ENCODE measurements at regions not wholly inside any gene's neighbourhood (a gene's known extent, or its start where the extent isn't known, plus 50 kb on each side); places are given as distances from the start of the nearest gene placed in this dataset.

DNA sequence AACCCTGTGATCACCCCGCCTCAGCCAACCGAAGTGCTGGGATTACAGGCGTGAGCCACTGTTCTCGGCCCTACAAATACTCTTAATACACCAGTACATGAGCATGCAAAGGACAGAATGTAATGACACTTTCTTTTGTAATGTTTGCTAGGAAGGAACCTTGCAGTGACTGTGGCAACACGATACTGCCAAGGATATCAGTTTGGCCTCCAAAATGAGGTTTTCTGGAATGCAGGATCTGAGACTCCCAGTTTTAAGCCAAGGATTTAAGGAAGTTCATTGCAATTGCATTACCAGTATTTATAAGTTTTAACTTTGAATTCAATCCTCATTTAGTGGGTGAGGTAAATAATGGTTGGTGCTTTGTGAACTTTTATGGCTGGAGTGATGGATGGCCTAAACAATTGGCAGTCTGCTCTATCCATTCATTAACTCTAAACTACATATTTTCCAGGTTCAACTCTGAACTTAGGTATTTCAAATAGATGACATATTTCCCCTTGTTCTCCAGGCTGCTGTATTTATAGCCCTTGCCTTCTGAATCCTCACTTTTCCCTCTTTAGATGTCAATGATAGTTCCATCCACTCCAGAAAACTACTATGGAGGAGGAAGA is 330.3 kb downstream of the C11orf87 start:
- DNase-seq, result no peak

DNA sequence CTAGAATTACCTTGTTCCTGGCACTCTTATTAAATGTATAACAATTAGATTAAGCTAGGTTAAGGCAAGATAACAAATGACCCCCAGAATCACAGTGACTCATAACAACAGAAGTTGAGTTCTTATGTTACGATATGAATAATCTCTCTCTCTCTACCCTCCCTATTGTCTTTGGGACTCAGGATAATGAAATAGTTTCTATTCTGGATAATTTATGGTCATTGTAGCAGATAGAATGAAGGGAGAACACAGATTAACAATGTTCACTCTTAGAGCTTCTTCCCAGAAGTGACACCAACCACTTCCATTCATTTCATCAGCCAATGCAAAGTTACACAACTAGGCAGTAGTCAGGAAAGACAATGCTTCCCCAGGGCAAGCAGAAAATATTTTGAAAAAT is 334.5 kb downstream of the C11orf87 start:
- DNase-seq, result no peak

DNA sequence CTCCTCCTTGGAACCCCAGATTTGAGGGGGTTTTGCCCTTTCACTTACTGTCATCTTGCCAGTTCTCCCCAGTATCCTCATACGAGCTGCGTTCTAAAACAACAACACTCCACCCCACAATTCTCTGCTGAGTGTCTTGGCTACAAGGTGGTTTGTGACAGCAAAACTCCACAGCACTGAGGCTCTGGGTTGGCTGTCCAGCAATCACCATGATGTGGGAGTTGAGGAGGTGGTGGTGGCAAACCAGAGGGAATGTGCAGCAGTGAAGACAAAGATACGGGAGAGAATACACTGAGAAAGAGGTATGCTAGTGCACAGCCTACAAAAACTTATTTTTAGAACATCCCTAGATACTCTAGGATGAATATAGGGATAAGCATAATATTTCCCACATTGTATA is 335.0 kb downstream of the C11orf87 start:
- DNase-seq, result no peak

DNA sequence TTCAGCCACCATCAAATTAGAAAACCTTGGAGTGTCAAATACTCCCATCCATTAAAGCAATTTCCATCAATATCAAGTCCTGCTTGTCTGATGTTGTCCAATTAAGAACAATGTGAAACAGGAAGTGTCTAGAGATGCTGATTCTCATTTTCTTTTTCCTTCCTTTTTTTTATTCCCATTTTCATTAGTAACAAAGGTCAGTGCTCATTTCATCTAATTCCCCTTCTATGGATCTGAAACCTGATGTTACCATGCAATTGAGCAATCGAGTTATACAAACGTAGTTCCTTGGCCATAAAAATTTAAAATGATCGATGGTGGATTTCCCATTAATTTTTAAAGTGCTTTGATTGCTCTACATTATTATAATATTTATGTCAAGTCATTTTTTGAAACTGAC is 330.6 kb upstream of the ZC3H12C start:
- no peak for DNase-seq

DNA sequence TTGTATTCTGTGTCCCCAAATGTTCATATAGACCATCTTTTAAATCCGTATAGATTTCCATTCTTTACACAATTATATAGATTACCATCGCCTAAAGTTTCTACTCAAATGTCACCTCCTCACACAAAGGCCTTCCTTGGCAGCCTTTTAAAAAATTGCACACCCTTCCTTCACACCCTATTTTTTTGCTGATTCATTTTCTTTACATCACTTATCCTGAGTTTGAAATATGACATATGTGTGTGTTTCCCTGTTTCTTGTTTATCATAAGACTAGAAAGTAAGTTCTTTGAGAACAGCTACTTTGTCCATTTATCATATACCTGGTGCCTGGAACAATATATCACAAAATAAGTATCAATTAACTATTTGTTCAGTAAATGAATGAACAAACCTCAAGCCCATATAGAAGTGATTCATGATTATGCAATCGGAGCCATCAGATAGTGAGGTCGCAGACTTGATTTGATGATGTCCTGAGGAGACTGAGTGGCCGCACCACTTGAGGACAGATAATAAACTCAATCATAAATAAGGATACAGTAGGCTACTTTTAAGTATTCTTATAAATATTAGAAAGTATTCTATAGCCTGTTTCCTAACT is 327.4 kb upstream of the ZC3H12C start:
- DNase-seq, result no peak

DNA sequence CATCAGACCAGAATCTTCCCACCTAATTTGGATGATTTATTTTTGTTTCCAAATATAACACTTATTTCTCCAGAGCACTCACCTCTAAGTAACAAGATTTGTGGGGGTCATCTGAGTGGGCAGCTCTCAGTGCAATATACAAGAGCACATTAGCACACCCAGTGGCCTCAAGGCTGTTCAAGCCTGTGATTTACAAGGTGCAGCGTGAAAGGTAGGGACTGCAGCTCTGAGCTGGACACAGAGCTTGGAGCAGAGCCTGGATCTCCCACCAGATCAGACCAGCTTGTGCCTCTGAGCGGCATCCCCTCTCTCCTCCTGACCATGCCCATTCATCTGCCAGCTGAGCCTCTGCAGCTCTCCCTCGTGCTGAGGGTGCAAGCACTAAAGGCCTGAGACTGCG is 323.3 kb upstream of the ZC3H12C start:
- DNase-seq, result no peak

DNA sequence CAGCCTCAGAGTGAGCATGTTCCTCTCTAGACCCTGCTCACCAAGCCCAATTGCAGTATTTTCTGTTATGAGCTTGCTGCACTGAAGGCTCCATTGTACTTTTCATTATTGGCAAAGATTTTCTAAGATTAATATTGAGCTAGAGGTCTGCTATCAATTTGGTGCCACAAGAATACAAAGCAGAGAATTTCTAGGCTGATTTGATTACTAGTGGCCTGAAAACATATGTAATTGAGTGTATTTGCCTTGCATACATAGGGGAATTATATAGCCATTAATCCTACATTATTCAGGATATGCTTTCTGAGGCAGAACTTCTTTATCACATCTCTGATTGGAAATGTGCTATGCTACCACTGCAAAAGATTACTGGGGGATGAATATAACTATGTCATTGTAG is 322.9 kb upstream of the ZC3H12C start:
- DNase-seq, result no peak

DNA sequence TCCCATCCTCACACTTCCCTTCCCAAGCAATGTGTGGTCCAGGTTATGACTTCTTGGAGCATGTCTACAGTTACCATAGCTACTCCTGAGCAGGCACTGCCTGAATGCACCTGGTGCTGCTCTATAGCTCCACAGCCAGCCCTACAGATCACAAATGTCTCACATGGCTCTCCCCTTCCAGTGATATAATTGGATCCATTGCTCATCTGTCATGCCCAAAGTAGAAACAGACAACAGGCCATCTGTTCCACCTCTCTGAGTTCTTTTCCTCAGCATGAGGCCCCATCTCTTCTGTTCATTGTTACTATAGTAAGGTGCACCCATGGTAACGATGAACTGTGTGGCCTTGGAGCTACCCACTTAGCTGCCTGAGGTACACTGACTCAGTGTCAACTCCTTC is 320.3 kb upstream of the ZC3H12C start:
- DNase-seq, result peak; percentile 85

DNA sequence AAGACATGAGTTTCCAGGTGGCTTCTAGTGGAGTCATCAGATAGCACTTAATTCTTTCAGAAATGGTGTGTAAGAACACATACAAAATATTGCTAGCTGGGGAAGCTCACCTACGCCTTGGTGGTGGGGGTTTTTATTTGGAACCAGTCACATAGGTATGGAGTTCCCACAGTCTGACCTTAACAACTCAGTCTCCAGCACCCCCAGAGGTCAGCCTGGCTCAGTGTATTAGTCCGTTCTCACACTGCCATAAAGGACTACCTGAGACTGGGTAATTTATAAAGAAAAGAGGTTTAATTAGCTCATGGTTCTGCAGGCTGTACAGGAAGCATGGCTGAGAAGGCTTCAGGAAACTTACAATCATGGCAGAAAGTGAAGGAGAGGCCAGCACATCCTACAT is 317.5 kb upstream of the ZC3H12C start:
- no peak for DNase-seq

DNA sequence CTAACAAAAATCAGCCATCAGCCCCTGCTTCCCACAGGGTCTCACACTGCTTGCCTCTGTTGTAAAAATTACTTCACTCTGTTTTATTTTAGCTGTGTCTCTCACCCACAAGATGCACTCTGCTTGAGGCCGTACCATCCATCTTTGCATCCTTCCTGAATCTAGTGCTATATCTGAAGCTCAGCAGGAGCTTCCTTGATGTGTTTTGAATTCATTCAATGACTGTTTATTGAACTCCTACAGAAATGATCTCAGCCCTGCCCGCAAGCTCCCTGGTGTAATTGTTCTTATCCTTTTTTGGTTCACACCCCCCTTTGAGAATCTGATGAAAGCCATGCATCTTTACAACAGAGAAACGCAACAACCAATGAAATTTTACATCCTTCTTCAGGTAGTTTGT is 310.2 kb upstream of the ZC3H12C start:
- no peak for DNase-seq

DNA sequence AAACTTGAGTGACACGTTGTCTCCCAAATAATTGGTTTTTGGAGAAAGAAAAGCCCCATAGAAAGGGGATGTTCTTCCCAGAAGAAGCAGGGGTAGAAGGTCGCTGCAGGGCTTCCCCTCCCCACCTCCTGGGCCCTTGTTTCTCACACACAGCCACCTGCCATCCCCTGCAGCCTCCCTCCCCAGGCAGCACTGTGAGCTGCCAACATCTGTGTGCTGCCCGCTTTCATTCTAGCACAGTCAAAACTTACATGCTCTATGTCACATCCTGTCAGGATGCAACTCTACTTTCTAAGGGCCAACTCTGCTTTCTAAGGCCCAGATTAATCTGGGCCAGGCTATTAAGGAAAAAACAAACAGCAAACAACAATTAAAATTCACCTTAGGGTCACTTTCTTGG is 309.4 kb upstream of the ZC3H12C start:
- no peak for DNase-seq

DNA sequence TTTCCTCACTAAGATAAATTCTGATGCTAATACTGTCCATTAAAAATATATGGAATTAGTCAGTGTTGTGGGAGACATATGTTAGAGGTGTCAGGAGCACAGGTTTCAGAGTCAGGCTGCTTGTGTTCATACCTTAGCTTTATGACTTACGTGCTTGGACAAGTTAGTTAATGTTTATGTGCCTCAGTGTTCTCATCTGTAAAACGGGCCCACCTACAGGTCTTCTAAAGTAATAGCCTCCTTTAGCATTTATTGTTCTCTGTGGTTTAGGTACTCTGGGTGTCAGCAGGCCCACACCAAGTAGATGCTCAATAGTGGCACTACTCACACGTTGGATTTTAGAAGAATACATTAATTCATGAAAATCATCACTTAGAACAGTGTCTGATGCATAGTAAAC is 308.7 kb upstream of the ZC3H12C start:
- DNase-seq, result no peak

DNA sequence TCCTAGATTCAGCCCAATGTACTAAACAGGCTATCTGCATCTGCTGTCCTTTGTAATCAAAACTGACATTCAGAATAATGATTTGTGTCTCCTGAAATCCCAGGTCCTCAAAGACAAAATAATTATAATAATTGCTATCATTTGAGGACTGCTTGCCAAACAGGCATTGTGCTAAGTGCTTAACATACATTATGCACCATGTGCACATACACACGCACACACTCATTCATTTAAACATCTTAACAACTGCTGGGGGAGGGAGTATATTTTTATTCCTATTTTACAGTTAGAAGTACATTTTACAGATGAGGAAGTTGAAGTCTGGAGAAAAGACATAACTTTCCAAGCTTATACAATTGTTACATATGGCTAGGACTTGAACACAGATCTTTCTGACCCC is 308.0 kb upstream of the ZC3H12C start:
- DNase-seq, result no peak

DNA sequence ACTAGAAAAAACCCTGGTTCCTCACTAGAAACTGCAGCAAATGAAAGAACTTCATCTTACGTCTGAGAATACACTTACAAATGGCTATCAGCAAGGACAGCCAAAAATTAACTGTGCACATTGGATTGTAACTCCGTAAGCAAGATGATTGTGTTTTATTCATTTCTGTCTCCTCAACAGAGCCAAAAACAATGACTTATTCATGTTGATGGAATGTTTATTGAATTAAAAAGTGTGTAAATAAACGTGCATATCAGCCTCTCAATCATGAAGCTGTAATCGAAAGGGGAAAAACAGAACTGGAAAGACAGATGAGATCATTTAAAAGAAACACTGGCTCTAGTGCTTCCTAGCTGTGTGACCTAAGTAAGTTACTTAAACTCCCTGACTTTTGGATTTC is 307.5 kb upstream of the ZC3H12C start:
- no peak for DNase-seq

DNA sequence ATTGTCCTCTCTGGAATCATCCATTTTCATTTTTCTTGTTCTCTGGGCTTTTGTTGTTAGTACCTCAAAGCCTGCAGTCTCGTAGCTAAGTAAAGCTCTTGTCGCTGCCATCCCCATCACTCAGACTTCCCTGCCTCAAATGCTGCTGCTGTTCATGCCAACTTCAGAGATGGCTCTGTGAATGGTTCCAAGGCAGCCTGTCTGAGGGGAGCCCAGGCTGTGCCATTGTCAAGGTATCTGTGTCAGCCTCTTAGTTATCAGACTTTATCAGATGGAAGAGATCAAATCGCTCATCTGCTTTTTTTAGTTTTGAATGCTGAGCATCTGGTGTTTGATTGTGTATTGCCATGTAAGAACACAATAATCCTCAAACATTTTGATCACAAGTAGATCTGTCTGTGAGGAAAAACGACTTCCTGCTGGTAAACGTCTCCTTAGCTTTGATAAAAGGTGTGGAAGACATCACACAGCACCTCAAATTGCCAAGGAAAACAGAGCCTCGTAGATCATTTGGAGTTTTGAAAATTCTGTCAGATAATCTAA is 304.2 kb upstream of the ZC3H12C start:
- no peak for DNase-seq

DNA sequence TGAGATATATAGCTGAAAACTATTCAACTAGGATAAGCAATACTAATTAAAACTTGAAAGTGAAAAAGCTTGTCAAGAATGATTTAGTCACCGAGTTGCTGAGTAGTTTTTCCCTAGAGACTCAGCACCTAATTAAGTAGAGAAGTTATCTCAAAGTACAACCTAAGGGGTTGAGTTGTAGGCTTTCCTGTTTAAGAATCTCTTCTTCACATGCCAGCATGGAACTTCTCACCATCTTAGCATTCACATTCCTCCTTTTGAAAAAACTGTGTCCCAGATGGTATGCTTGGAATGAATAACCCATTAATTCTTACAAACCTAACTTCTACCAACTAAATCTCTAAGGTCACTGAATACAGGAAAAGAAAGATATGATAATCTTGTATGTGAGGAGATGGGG is 303.3 kb upstream of the ZC3H12C start:
- DNase-seq, result no peak

DNA sequence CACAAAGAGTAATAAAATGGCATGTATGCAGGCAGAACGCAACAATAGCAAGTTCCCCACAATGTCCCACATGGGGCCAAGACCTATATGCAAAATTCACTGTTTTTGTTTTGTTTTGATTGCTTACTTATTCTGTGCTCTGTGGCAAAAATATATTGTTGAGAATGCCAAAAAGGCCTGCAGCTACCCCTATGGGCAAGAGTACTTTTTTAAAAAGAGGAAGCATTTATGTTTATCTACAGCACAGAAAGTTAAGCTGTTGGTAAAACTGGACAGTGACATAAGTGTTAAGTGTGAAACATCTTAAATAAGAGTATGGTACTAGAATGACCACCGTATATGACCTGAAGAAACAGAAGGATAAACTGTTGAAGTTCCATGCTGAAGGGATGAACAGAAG is 301.9 kb upstream of the ZC3H12C start:
- DNase-seq, result no peak

DNA sequence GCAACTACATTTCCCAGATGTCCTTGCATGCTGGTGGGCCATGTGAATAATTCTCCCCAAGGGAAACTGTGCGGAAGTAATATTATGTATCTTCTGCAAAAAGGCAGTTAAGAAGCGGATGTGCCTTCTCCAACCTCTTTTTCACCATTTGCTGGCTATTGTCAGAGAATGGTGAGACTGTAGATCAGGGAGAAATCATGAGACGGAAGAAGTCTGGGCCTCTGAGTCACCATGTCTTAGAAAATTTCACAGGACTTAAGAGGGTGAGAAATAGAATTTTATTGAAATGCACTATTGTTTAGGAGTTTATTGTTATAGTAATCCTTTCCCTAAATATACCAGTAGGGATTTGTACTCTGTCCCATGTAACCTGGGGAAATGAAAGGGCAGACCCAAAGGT is 298.7 kb upstream of the ZC3H12C start:
- no peak for DNase-seq

DNA sequence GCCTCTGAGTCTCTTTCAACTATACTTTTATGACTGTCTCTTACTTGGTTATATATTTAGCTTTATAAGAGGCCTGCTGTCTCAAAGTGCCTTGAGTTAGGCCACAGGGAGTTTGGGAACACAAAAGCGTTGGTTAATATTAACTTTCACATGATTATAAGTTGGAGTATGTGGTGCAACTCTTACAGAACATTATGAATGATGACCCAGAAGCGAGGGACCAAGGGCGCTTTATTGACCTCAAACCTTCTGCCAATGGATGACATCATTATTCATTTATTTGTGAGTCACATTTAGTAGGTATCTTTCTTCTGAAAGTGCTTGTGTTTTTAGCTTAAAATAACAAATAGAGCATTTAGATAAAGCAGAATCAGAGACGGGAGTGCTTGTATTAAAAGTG is 298.0 kb upstream of the ZC3H12C start:
- DNase-seq, result no peak

DNA sequence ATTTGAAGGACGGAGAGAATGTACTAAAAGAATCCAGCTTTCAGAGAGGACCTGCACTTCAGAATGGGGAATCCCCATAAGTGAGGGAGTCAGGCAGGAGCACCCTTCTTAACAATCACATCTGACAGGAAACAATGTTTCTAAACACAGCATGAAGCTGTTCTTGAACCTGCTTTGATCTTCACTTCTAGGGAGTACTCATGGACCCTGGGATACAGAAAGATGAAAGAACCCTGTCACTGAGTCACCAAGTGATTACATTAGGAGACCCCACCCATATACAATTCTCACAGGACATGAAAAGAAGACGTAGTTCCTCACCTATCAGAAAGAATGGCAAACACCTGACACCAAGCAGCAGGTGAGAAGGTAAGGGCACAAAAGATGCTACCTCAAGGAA is 296.9 kb upstream of the ZC3H12C start:
- DNase-seq, result no peak

DNA sequence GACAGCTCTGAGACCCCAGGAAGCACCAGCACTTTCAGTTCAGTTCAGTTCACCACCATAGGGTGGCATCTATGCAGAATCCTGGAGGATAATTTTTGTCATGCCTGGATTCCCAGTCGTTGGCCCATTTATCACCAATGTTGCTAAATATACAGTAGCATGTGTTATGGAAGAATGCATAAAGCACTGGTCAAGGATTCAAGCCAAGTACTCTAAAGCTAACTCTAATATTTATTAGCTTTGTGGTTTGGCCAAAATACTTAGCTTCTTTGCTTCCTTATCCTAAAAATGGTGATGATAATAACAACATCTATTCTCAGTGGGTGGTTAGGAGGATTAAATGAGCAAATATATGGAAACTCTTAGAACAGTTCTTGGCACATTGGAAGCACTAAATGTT is 294.7 kb upstream of the ZC3H12C start:
- DNase-seq, result no peak

DNA sequence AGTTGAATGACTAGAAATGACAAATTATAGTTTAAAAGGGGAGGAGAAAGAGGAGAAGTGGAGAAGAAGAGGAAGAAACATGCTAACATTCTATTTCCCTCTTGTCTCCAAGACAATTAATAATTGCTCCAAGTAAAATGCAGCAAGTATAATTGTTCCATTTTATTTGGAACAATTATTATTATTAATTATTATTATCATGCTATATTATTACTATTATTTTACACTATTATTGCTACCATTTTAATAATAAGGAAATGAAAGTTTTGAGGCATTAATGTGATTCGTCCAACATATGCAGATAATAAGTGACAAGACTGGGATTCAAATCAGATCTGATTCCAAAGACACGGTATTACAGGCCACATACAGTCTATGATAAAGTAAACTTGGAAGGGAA is 293.6 kb upstream of the ZC3H12C start:
- no peak for DNase-seq

DNA sequence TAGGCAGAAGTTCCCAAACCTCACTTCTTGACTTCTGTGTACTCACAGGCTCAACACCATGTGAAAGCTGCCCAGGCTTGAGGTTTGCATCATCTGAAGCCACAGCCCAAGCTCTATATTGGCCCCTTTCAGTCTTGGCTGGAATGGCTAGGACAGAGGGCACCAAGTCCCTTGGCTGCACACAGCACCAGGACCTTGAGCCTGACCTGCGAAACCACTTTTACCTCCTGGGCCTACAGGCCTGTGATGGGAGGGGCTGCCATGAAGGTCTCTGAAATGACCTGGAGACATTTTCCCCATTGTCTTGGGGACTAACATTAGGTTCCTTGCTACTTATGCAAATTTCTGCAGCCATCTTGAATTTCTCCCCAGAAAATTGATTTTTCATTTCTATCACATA is 288.3 kb upstream of the ZC3H12C start:
- no peak for DNase-seq

DNA sequence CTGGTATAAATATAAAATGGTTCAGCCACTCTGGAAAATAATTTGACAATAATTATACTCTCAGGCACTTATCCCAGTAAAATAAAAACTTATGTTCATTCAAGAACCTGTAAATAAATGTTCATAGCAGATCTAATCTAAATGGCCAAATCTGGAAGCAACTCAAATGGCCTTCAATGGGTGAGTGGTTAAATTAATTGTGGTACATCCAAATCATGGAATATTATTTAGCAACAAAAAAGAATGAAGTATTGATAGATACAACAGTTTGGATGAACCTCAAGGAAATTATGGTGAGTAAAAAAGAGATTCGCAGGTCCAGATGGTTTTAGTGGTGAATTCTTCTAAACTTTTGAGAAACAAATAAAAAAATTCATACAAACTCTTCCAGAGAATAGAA is 287.0 kb upstream of the ZC3H12C start:
- DNase-seq, result no peak

DNA sequence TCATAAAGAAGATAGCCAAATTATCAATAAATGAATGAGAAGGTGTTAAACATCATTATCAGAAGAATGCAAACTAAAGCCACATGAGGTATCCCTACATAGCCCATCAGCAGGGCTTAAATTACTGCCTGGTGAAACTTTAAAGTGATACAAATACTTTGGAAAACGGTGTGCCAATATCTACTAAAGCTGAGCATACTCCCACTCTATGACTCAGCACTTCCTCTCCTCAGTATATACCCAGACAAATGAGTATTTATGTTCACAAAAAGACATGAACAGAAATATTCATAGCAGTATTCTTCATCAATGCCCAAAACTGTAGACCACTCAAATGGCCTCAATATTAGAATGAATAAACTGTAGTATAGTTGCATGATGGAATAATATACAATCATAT is 284.6 kb upstream of the ZC3H12C start:
- no peak for DNase-seq
